ENCODE measurements at regions not wholly inside any gene's neighbourhood (a gene's known extent, or its start where the extent isn't known, plus 50 kb on each side); places are given as distances from the start of the nearest gene placed in this dataset.
"Not testable (repeated sequence)": the region's sequence is repeated elsewhere in the genome, so short reads cannot be mapped to it uniquely, and the experiment has no call there.

- no peak for DNase-seq
These were observed 160.1 kb upstream of the PKN2 start for GRCh38 chr1:88523854-88524528.

DNA sequence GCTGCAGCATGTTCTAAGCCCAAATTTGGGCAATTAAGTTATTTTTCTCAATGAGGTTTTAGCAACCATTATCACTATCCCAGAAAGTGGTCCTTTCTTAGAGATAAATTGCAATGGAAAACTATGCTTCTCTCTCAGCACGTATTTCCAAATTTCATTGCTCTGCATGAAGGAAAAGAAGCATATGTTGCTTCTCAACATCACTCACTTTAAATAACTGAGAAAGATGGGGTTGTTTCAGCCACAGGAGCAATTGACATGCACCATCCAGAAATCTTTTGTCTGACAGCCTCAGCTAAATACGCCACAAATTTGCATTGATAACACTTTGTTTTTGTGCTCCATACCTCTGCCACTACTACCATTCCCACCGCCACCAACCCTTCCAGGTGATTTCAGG is 157.6 kb upstream of the PKN2 start:
- no peak for DNase-seq

DNA sequence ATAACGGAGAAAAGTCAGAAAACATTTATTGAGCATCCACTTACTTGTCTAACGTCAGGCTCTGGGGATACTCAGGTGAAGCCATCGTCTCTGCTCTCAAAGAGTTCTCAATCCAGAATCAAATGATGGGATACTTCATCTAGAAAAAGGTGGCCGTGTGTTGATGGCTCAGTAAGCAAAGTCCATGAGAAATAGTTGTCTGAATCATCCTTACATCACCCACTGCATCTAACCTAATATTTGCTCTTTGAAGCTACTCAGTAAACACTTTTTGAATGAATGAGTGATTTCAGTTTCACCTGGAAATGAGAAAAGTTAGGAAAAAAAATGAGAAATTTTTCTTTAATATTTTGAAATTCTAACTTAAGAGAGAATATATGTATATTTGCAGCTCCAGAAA is 155.3 kb upstream of the PKN2 start:
- DNase-seq = no peak

GRCh38 chr1:88529581-88529980 is 154.5 kb upstream of the PKN2 start:
- DNase-seq = no peak

- DNase-seq = no peak
These were observed 153.8 kb upstream of the PKN2 start for GRCh38 chr1:88530246-88530645.

DNA sequence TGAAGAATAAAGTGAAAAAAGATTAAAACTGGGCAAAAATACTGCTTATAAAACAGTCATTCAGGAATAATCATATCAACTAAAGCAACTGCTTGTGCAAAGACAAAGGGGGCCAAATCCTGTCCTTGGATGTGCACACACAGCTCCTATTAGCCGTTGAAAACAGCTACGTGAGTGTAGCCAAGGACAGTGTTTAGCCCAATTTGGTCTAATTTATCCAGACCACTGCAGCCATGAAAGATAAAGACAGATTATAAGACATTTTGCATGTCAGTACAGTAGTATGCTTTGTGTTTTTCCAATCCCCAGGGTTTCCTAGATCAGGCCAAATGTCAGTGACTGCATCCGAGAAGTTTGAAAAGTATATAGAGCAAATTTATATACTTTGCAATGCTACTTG is 146.3 kb upstream of the PKN2 start:
- no peak for DNase-seq

- DNase-seq = no peak
These were observed 145.7 kb upstream of the PKN2 start for GRCh38 chr1:88538222-88538899.

DNA sequence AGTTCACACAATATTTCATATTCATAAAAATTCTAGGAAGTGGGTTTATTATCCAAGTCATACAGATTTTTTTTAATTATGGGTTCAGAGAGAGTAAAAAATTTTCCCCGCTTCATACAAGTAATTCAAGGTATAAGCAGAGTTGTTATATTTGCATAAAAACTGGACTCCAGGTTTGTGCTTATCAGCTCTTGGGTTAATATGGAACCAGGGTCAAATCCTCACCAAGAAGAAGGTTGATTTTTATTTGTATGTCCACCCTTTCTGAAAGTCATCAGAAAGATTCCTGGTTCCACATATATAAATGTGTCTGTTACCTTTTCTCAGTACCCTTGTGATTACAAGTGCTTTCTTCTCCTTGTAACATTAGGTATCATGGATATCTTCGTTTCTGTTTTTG is 143.8 kb upstream of the PKN2 start:
- no peak for DNase-seq

- no peak for DNase-seq
These were observed 142.5 kb upstream of the PKN2 start for GRCh38 chr1:88541596-88541995.

GRCh38 chr1:88544195-88544594 is 139.9 kb upstream of the PKN2 start:
- no peak for DNase-seq

DNA sequence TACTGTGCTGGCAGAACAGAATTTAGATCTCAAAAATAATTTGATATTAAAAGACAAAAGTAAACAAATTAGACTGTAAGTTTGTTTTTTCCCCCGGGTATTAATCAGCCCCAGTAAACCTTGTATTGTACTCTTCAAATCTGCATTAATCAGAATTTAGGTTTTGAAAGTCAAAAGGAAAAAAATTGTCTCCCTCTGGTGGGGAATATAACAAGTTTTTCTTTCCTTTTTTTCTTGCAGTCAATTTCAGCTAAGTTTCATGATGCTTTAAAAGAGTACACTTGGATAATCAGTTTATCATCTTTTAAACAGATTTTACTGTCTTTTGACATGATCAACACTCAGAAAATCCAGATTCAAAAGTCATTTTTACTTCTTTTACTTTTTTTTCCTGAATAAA is 134.5 kb upstream of the PKN2 start:
- no peak for DNase-seq

DNA sequence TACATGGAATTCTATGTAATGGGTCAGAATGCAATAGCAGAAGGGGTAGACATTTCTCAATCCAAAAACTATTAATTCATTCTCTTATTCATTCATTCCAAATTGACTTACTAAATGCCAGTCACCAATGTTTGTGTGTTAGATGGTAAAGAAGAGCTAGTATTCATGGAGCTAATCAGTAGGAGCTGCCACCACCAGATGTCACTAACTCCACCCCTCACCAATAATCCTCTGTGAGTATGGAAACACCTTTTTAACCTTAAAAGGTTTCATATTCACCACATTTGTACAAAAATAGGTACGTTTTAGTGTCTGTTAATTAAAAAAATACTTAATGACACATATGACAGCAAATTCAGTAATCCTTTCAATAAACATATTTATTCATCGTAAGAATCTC is 131.8 kb upstream of the PKN2 start:
- DNase-seq = no peak

- DNase-seq = no peak
These were observed 127.1 kb upstream of the PKN2 start for GRCh38 chr1:88557014-88557413.

GRCh38 chr1:88560621-88561020 is 123.5 kb upstream of the PKN2 start:
- DNase-seq = no peak

GRCh38 chr1:88562991-88563390 is 121.1 kb upstream of the PKN2 start:
- DNase-seq = no peak

GRCh38 chr1:88566615-88567387 is 117.3 kb upstream of the PKN2 start:
- DNase-seq = no peak

DNA sequence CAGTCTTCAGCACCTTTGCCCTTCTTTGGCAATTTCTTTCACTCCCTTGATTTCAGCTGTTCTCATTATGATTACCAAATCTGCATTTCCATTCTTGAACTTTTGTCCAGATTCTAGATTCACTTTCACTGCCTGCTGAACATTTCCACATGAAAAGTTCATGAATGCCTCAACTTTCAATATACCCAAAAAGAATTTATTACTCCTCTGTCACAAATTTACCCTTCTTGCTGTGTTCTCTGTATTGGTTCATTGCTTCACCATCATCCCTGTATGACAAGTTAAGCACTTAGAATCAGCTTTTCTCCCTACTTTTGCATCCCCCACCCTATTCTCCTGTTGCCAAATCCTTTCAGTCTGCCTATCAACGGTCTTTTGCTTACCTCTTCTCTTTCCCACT is 112.6 kb upstream of the PKN2 start:
- no peak for DNase-seq

- no peak for DNase-seq
These were observed 104.5 kb upstream of the PKN2 start for GRCh38 chr1:88579598-88579997.

DNA sequence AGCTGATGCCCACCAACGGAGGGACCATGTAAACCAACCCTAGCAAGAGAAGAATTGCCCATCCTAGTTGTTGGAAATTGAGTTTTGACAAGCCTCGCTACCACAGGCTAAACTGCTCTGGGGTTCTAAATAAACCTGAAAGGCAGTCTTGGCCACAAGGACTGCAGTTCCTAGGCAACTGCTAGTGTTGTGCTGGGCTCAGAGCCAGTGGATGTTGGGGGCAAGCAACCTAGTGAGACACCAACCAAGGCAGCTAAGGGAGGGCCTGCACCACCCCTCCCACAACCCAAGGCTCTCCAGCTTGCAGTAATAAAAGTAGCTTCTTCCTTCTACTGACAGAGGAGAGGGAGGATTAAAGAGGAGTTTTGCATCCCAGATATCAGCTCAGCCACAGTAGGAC is 102.4 kb upstream of the PKN2 start:
- DNase-seq = no peak

- no peak for DNase-seq
These were observed 90.7 kb upstream of the PKN2 start for GRCh38 chr1:88593358-88593757.

- DNase-seq = peak; percentile 39
These were observed 88.6 kb upstream of the PKN2 start for GRCh38 chr1:88595355-88596002.

DNA sequence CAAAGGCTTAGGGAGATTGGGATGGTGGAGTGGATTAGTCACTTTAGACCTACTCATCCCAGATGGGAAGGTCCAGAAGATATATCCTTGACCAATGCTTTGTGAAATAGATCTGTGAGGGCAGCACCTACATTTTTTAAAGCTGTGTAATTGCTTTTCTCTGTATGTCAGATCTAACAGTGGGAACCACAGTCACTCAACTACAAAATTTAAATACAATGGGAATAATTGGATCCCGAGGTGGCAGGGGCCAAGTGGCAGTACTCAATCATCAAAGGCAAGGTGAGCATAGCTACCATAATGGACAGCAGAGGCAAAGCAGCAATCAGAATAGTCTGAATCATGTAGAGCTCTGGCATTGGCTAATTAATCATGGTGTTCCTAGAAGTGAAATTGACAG is 86.1 kb upstream of the PKN2 start:
- DNase-seq = not testable (repeated sequence)

DNA sequence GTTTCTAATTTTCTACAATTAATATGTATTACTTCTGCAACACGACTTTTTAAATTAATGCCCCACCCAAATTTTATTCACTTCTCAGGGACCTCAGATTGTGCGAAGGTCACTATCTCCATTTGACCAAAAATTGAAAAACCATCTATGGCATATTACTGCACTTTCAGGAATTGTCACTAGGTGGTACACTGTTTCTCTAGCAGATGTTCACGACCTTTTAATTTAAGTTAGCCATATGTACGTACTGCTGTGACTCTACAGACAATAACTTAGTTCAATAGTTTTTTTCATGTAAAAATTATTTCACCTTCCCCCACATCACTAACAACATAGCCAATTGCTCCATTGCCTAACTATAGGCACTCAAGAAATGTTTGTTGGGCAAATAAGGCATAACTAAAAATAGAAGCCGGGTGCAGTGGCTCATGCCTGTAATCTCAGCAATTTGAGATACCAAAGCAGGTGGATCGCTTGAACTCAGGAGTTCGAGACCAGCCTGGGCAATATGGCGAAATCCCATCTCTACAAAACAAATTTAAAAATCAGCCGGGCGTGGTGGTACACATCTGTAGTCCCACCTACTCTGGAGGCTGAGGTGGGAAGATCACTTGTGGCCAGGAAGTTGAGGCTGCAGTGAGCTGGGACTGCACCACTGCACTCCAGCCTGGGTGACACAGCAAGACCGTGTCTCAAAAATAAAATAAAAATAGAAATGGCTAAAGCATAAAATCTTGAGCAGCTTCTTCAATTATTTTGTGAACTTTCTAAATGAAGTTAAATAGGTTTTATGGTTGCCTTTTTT is 75.7 kb upstream of the PKN2 start:
- peak; percentile 17 for DNase-seq
